ENCODE measurements at regions not wholly inside any gene's neighbourhood (a gene's known extent, or its start where the extent isn't known, plus 50 kb on each side); places are given as distances from the start of the nearest gene placed in this dataset.

- Histone ChIP-seq H3K36me3 (no peaks in the 10 kb centered on the region), H3K27me3 (peaks cover 0 to 5% (median 0%) of the 10 kb centered on the region in 3 donors), H3K9me3 (no peaks in the 10 kb centered on the region), H3K4me3 (no peak overlapping the region), H3K4me1 (no peaks in the 10 kb centered on the region), H3K27ac (no peak overlapping the region)
- TF ChIP-seq CTCF (IDR thresholded peaks at IDR 0.05), result no peak
- TF ChIP-seq EP300 (IDR thresholded peaks at IDR 0.05), result no peak
- TF ChIP-seq POLR2A (IDR thresholded peaks at IDR 0.05), result no peak
- no peak for TF ChIP-seq POLR2AphosphoS5 (IDR thresholded peaks at IDR 0.05)
- 82 to 89% methylated on average over 6 of the region's 6 CpGs for WGBS, 2 donors
- intact Hi-C loops (cut with DNase I), result no loop called here
- no peak for DNase-seq
Observed at GRCh38 chr19:29083863-29084262, 129.1 kb downstream of the UQCRFS1 start.

GRCh38 chr19:29079356-29080032, 133.5 kb downstream of the UQCRFS1 start:
- peaks cover 0 to 5% (median 0%) of the 10 kb centered on the region in 3 donors for H3K27me3 ChIP-seq
- no peak for DNase-seq
- WGBS, 2 donors, result 76 to 77% methylated on average over 14 of the region's 14 CpGs
- no peak overlapping the region for H3K27ac ChIP-seq
- H3K9me3 ChIP-seq, result no peaks in the 10 kb centered on the region
- H3K4me1 ChIP-seq, result no peaks in the 10 kb centered on the region
- no peak overlapping the region for H3K4me3 ChIP-seq
- intact Hi-C loops (cut with DNase I), result no loop called here
- no peaks in the 10 kb centered on the region for H3K36me3 ChIP-seq
- TF ChIP-seq POLR2A (IDR thresholded peaks at IDR 0.05), result no peak
- no peak for TF ChIP-seq POLR2AphosphoS5 (IDR thresholded peaks at IDR 0.05)
- no peak for TF ChIP-seq EP300 (IDR thresholded peaks at IDR 0.05)
- no peak for TF ChIP-seq CTCF (IDR thresholded peaks at IDR 0.05)

GRCh38 chr19:29076963-29077362, 136.0 kb downstream of the UQCRFS1 start:
- Histone ChIP-seq H3K9me3 (no peaks in the 10 kb centered on the region), H3K4me3 (no peak overlapping the region), H3K36me3 (no peaks in the 10 kb centered on the region), H3K4me1 (no peaks in the 10 kb centered on the region), H3K27ac (no peak overlapping the region), H3K27me3 (peaks cover 0 to 5% (median 0%) of the 10 kb centered on the region in 3 donors)
- intact Hi-C loops (cut with DNase I), result no loop called here
- DNase-seq, result no peak
- 80% methylated on average over 4 of the region's 4 CpGs for WGBS, 2 donors
- TF ChIP-seq EP300 (IDR thresholded peaks at IDR 0.05) (no peak), CTCF (IDR thresholded peaks at IDR 0.05) (no peak), POLR2A (IDR thresholded peaks at IDR 0.05) (no peak), POLR2AphosphoS5 (IDR thresholded peaks at IDR 0.05) (no peak)

- no peak for DNase-seq
- Histone ChIP-seq H3K4me1 (no peaks in the 10 kb centered on the region), H3K27me3 (no peaks in the 10 kb centered on the region), H3K27ac (no peak overlapping the region), H3K4me3 (no peak overlapping the region), H3K9me3 (no peaks in the 10 kb centered on the region), H3K36me3 (no peaks in the 10 kb centered on the region)
- TF ChIP-seq POLR2AphosphoS5 (IDR thresholded peaks at IDR 0.05) (no peak), POLR2A (IDR thresholded peaks at IDR 0.05) (no peak), EP300 (IDR thresholded peaks at IDR 0.05) (no peak), CTCF (IDR thresholded peaks at IDR 0.05) (no peak)
- 35 to 68% methylated on average over 4 of the region's 4 CpGs for WGBS, 2 donors
- intact Hi-C loops (cut with DNase I), result no loop called here
Observed at GRCh38 chr19:29076161-29076560, 136.8 kb downstream of the UQCRFS1 start.

- 29 to 64% methylated on average over 2 of the region's 2 CpGs for WGBS, 2 donors
- Histone ChIP-seq H3K4me1 (no peaks in the 10 kb centered on the region), H3K36me3 (no peaks in the 10 kb centered on the region), H3K27ac (no peak overlapping the region), H3K4me3 (no peak overlapping the region), H3K27me3 (no peaks in the 10 kb centered on the region), H3K9me3 (no peaks in the 10 kb centered on the region)
- intact Hi-C loops (cut with DNase I), result no loop called here
- TF ChIP-seq POLR2A (IDR thresholded peaks at IDR 0.05) (no peak), CTCF (IDR thresholded peaks at IDR 0.05) (no peak), POLR2AphosphoS5 (IDR thresholded peaks at IDR 0.05) (no peak), EP300 (IDR thresholded peaks at IDR 0.05) (no peak)
- DNase-seq, result no peak
Observed at GRCh38 chr19:29075149-29075548, 137.8 kb downstream of the UQCRFS1 start.

Data from sigmoid colon (tissue), 6 donors.